ENCODE measurements at regions not wholly inside any gene's neighbourhood (a gene's known extent, or its start where the extent isn't known, plus 50 kb on each side); places are given as distances from the start of the nearest gene placed in this dataset.
"Not testable (repeated sequence)": the region's sequence is repeated elsewhere in the genome, so short reads cannot be mapped to it uniquely, and the experiment has no call there.

DNA sequence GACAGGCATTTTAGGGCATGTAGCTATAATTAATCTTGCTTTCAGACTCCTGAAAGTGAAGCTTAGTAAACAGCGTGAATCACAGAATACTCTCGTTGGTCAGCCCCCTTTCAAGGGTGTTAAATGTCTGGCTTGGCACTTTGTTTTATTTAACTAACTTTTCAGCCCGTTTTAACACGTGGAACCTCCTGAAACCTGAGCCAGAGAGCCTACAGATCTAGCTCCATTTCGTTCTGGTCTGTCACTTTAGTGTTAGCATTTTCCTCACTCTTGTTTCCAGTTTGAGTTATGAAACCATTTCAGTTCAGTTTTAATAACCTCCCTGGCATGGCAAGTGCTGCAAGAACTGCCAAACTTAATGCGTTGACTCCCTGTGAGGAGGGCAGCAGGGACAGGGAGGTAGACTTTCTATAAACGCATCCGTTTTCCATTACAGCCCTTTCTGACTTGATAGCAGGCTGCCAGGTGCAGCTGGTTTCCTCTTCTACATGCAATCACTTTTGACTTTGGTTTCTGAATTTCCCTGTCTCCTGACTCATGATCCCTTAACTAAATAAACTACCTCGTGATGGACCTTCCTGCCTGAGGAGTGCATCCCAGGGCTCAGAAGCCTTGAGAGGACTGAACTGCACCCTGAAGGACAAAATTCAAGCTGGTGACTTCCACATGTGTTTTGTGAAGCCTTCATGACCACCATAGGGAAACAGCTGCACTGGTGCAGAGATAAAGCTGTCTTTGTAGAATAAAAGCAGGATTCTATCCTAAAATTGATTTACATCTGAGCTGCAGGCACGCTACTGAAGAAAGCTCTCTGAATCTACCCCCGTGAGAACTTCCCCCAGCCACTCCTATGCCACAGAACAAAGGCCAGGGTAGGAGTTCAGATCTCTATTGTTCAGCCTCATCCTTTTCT, 192.6 kb downstream of the DLEU7 start:
- H3K27ac ChIP-seq, result no peak overlapping the region
- intact Hi-C loops (cut with DNase I; ENCODE audit: low total_unique reads), result no loop called here
- no peak for DNase-seq
- no peaks in the 10 kb centered on the region for H3K27me3 ChIP-seq
- 42 to 45% methylated on average over 5 to 11 of the region's 11 CpGs for WGBS, 2 donors (ENCODE audit: low coverage in 1 of 2)
- no peak overlapping the region for H3K4me3 ChIP-seq
- no peaks in the 10 kb centered on the region for H3K9me3 ChIP-seq
- no peaks in the 10 kb centered on the region for H3K4me1 ChIP-seq
- in situ Hi-C loops (cut with MboI; ENCODE audit: low pct_ligation_motif_present in 1 of 4, low pct_unique_long_range_greater_than_20kb in 1 of 4, low sequenced_read_pairs in 3 of 4), result no loop called here
- H3K36me3 ChIP-seq, result no peaks in the 10 kb centered on the region
- TF ChIP-seq POLR2AphosphoS5 (IDR thresholded peaks at IDR 0.05) (no peak), POLR2A (IDR thresholded peaks at IDR 0.05) (no peak), EP300 (IDR thresholded peaks at IDR 0.05; ENCODE audit: low read depth) (no peak)
- TF ChIP-seq, protein P1, sequence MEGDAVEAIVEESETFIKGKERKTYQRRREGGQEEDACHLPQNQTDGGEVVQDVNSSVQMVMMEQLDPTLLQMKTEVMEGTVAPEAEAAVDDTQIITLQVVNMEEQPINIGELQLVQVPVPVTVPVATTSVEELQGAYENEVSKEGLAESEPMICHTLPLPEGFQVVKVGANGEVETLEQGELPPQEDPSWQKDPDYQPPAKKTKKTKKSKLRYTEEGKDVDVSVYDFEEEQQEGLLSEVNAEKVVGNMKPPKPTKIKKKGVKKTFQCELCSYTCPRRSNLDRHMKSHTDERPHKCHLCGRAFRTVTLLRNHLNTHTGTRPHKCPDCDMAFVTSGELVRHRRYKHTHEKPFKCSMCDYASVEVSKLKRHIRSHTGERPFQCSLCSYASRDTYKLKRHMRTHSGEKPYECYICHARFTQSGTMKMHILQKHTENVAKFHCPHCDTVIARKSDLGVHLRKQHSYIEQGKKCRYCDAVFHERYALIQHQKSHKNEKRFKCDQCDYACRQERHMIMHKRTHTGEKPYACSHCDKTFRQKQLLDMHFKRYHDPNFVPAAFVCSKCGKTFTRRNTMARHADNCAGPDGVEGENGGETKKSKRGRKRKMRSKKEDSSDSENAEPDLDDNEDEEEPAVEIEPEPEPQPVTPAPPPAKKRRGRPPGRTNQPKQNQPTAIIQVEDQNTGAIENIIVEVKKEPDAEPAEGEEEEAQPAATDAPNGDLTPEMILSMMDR (IDR thresholded peaks at IDR 0.05), result no peak

DNA sequence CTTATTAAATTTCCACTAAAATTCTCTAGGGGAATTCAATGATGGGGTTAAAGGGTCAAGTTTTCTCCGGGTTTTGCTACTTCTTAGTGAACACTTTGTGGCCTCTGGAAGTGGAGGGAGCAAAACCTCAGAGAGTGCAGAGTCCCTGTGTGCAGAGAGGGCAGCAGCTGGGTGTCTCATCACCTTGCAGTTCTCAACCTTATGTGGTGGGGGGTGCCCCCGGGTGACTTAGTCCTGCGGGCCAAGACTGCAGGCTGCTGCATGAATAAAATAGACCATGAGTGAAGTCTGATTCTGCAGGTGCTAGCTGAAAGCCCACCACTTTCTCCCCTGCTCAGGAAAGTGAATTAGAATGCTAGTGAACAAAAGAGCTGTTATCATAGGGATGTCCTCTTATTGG, 191.6 kb downstream of the DLEU7 start:
- H3K9me3 ChIP-seq, result no peaks in the 10 kb centered on the region
- no peak for DNase-seq
- WGBS, 2 donors (ENCODE audit: low coverage in 1 of 2), result 78% methylated on average over 3 of the region's 3 CpGs; no CpG with 5 or more reads in 1 of the 2 donors
- no peak overlapping the region for H3K27ac ChIP-seq
- no peaks in the 10 kb centered on the region for H3K4me1 ChIP-seq
- H3K27me3 ChIP-seq, result no peaks in the 10 kb centered on the region
- TF ChIP-seq POLR2A (IDR thresholded peaks at IDR 0.05) (no peak), POLR2AphosphoS5 (IDR thresholded peaks at IDR 0.05) (no peak), EP300 (IDR thresholded peaks at IDR 0.05; ENCODE audit: low read depth) (no peak)
- TF ChIP-seq, protein P1 (IDR thresholded peaks at IDR 0.05), result no peak
- in situ Hi-C loops (cut with MboI; ENCODE audit: low pct_ligation_motif_present in 1 of 4, low pct_unique_long_range_greater_than_20kb in 1 of 4, low sequenced_read_pairs in 3 of 4) (no loop called here), intact Hi-C loops (cut with DNase I; ENCODE audit: low total_unique reads) (no loop called here)
- H3K36me3 ChIP-seq, result no peaks in the 10 kb centered on the region
- H3K4me3 ChIP-seq, result no peak overlapping the region

DNA sequence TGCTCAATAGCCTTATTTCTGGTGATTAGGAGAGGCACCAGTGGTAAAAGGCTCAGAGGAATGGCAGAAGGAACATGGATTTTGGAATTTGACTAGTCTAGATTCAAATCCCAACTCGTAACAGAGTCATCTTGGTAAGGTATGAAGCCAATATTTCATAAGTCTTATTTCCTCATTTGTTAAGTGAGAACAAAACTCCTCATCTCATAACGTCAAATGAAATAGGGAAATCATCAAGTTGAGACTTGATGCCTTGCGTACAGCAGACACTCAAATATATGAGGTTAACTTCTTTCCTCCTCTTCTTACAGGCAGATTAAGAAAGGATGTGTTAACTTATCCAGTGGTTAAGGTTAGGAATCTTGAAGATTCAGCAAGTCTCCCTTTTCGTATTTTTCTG, 189.2 kb downstream of the DLEU7 start:
- no peak for TF ChIP-seq POLR2A (IDR thresholded peaks at IDR 0.05)
- TF ChIP-seq EP300 (IDR thresholded peaks at IDR 0.05; ENCODE audit: low read depth), result no peak
- H3K4me3 ChIP-seq, result no peak overlapping the region
- in situ Hi-C loops (cut with MboI; ENCODE audit: low pct_ligation_motif_present in 1 of 4, low pct_unique_long_range_greater_than_20kb in 1 of 4, low sequenced_read_pairs in 3 of 4) (no loop called here), intact Hi-C loops (cut with DNase I; ENCODE audit: low total_unique reads) (no loop called here)
- no peaks in the 10 kb centered on the region for H3K4me1 ChIP-seq
- H3K9me3 ChIP-seq, result no peaks in the 10 kb centered on the region
- H3K27ac ChIP-seq, result no peak overlapping the region
- no peak for DNase-seq
- WGBS, 2 donors (ENCODE audit: low coverage in 1 of 2), result 90 to 94% methylated on average over 4 of the region's 4 CpGs
- no peaks in the 10 kb centered on the region for H3K27me3 ChIP-seq
- H3K36me3 ChIP-seq, result no peaks in the 10 kb centered on the region

DNA sequence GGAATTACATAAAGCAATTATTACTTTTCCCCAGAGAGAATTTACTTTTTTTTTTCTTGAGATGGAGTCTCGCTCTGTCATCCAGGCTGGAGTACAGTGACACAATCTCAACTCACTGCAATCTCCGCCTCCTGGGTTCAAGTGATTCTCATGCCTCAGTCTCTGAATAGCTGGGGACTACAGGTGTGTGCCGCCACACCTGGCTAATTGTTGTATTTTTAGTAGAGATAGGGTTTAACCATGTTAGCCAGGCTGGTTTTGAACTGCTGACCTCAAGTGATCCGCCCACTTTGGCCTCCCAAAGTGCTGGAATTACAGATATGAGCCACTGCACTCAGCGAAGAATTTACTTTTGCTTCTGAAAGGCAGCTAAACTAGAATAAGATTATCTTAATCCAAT, 181.6 kb downstream of the DLEU7 start:
- H3K4me3 ChIP-seq; intact Hi-C loops (cut with DNase I; ENCODE audit: low total_unique reads); H3K36me3 ChIP-seq; DNase-seq; in situ Hi-C loops (cut with MboI; ENCODE audit: low pct_ligation_motif_present in 1 of 4, low pct_unique_long_range_greater_than_20kb in 1 of 4, low sequenced_read_pairs in 3 of 4); H3K27ac ChIP-seq; H3K4me1 ChIP-seq; H3K9me3 ChIP-seq; H3K27me3 ChIP-seq: not testable (repeated sequence)
- WGBS, 2 donors (ENCODE audit: low coverage in 1 of 2), result 94 to 96% methylated on average over 5 of the region's 5 CpGs

DNA sequence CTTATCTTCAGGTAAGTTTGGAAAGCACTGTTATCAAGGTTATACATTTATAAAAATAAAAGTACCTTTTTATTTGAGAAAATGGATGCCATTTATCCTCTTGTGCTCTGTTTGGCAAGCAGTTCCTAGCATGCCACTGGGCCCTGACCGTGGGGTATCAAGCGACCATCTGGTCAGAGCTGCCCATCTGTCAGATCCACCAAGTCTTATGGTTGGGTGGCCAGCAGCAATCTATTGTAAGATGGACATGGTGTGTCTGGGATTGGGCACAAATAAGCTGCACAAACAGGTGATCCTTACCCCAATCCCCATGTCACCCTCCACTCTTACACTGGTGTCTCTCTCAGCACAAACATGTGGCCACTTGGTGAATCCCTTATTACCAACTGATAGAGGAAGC, 178.5 kb downstream of the DLEU7 start:
- H3K27ac ChIP-seq, result no peak overlapping the region
- no peak for DNase-seq
- in situ Hi-C loops (cut with MboI; ENCODE audit: low pct_ligation_motif_present in 1 of 4, low pct_unique_long_range_greater_than_20kb in 1 of 4, low sequenced_read_pairs in 3 of 4) (no loop called here), intact Hi-C loops (cut with DNase I; ENCODE audit: low total_unique reads) (no loop called here)
- H3K9me3 ChIP-seq, result no peaks in the 10 kb centered on the region
- no peaks in the 10 kb centered on the region for H3K27me3 ChIP-seq
- H3K4me1 ChIP-seq, result no peaks in the 10 kb centered on the region
- WGBS, 2 donors (ENCODE audit: low coverage in 1 of 2), result 96% methylated on average over 2 of the region's 2 CpGs; no CpG with 5 or more reads in 1 of the 2 donors
- TF ChIP-seq POLR2A (IDR thresholded peaks at IDR 0.05), result no peak
- TF ChIP-seq POLR2AphosphoS5 (IDR thresholded peaks at IDR 0.05), result no peak
- no peak for TF ChIP-seq EP300 (IDR thresholded peaks at IDR 0.05; ENCODE audit: low read depth)
- TF ChIP-seq, protein P1 (IDR thresholded peaks at IDR 0.05), result no peak
- H3K36me3 ChIP-seq, result no peaks in the 10 kb centered on the region
- no peak overlapping the region for H3K4me3 ChIP-seq

Data from transverse colon (tissue), 4 donors.